ENCODE measurements at regions not wholly inside any gene's neighbourhood (a gene's known extent, or its start where the extent isn't known, plus 50 kb on each side); places are given as distances from the start of the nearest gene placed in this dataset.

DNA sequence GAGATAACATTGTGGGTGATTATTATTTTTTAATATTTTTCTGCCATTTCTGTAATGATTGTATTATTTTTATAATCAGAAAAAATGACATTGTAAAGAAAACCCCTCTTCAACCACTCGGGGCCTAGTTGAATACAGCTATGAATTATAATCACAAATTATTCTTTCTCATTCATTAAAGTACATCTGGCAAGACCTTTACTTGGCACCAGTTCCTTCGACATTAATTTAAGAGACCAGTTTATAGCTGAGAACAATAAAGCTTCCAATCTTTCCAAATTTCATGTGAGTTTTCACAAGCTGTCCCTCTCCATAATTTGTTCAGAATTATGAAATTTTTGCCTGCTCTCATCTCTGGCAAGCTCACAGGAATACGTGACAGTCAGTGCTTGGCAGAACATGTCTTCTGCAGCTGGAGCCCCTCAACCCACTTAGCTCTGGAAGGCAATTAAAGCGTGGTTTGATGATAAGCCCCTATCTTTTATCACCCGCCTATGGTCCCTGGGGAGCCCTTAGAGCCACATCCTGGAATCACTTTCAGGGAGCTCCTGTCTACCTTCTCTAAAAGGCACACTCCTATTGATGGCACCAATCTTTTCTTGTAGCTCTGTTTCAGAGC is 201.8 kb upstream of the PRNP start:
- Histone ChIP-seq H2AFZ (ENCODE audit: low read length) (no peak overlapping the region), H3K27me3 (ENCODE audit: insufficient read depth, low read length) (no peaks in the 10 kb centered on the region), H3K4me1 (ENCODE audit: insufficient read depth, low read length) (peaks cover 10% of the 10 kb centered on the region; the same call in 1 of the 2 replicates), H3K14ac (ENCODE audit: insufficient read depth, low read length) (no peak overlapping the region), H2AK5ac (ENCODE audit: insufficient read length, low read length) (no peak overlapping the region), H3K9ac (ENCODE audit: extremely low read depth, insufficient read length, low read length) (no peak overlapping the region), H2BK120ac (ENCODE audit: low read depth, low read length, poor library complexity, severe bottlenecking) (no peak overlapping the region), H2BK15ac (ENCODE audit: low read depth, low read length) (no peak overlapping the region), H4K20me1 (ENCODE audit: control insufficient read depth, insufficient read depth, insufficient read length) (no peaks in the 10 kb centered on the region), H3K4ac (ENCODE audit: low read depth, low read length) (no peak overlapping the region), H3K9me3 (ENCODE audit: control insufficient read depth, low read depth, low read length) (no peaks in the 10 kb centered on the region), H4K91ac (ENCODE audit: insufficient read length, low read depth, low read length) (no peak overlapping the region), H3K23me2 (ENCODE audit: insufficient read length, low read depth, low read length, poor library complexity, severe bottlenecking) (no peaks in the 10 kb centered on the region), H4K5ac (ENCODE audit: insufficient read length, low read depth, low read length) (no peak overlapping the region), H3K79me2 (ENCODE audit: insufficient read depth, low read length) (no peaks in the 10 kb centered on the region), H3K56ac (ENCODE audit: insufficient read length, low read depth, low read length) (no peak overlapping the region), H3K4me2 (ENCODE audit: insufficient read depth, insufficient read length, low read length) (no peak overlapping the region), H3K27ac (ENCODE audit: insufficient read length, low read depth, low read length) (no peak overlapping the region), H2BK12ac (ENCODE audit: insufficient read length, low read depth, low read length) (no peak overlapping the region), H2BK5ac (ENCODE audit: insufficient read length, low read length) (no peak overlapping the region), H4K8ac (replicated peaks; ENCODE audit: insufficient read length, low read depth, low read length) (no peak overlapping the region), H3K18ac (ENCODE audit: insufficient read length, low read depth, low read length) (no peak overlapping the region), H3K79me1 (ENCODE audit: insufficient read depth, low read depth, low read length, poor library complexity, severe bottlenecking) (no peaks in the 10 kb centered on the region), H3K23ac (ENCODE audit: insufficient read length, low read depth, low read length) (no peak overlapping the region), H3T11ph (ENCODE audit: low read length) (no peak overlapping the region), H2BK20ac (ENCODE audit: low read depth, low read length, poor library complexity, severe bottlenecking) (no peak overlapping the region)
- Mint-ChIP-seq H3K36me3 (ENCODE audit: insufficient read depth in 1 of 3, low read depth in 3 of 3) (no peaks in the 10 kb centered on the region), H3K27ac (no peak overlapping the region), H3K4me1 (peaks cover 29 to 43% of the 10 kb centered on the region in 2 experiments), H3K27me3 (ENCODE audit: low read depth) (no peaks in the 10 kb centered on the region; the same call in 1 of the 2 replicates), H3K9me3 (no peaks in the 10 kb centered on the region), H3K4me3 (no peak overlapping the region)
- WGBS (ENCODE audit: extremely low coverage, insufficient read length, low lambda C conversion rate) = no CpG with 5 or more reads among the region's 5 CpGs
- TF ChIP-seq, protein P1, sequence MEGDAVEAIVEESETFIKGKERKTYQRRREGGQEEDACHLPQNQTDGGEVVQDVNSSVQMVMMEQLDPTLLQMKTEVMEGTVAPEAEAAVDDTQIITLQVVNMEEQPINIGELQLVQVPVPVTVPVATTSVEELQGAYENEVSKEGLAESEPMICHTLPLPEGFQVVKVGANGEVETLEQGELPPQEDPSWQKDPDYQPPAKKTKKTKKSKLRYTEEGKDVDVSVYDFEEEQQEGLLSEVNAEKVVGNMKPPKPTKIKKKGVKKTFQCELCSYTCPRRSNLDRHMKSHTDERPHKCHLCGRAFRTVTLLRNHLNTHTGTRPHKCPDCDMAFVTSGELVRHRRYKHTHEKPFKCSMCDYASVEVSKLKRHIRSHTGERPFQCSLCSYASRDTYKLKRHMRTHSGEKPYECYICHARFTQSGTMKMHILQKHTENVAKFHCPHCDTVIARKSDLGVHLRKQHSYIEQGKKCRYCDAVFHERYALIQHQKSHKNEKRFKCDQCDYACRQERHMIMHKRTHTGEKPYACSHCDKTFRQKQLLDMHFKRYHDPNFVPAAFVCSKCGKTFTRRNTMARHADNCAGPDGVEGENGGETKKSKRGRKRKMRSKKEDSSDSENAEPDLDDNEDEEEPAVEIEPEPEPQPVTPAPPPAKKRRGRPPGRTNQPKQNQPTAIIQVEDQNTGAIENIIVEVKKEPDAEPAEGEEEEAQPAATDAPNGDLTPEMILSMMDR (conservative IDR thresholded peaks at IDR 0.05) = no peak
- no peak for DNase-seq

Data from H9 (cell line).